Stimulated activated effector memory CD8-positive, alpha-beta T cell treated with anti-CD3 and anti-CD28 coated beads, Interleukin-12 subunit alpha, Interleukin-12 subunit beta, amount 100 ng/mL, for 72 hours (primary cell): ENCODE measurements at regions not wholly inside any gene's neighbourhood (a gene's known extent, or its start where the extent isn't known, plus 50 kb on each side); places are given as distances from the start of the nearest gene placed in this dataset.

Experiments used
- ATAC-seq: fragments of 150-1000 bp; cut with Tn5 transposase; 2 replicates; pipeline ENCODE4 v1.10.0; 2021
- DNase-seq, 2 donors: peaks; one replicate each; pipeline ENCODE4 v3.0.0; 2021 to 2022; ENCODE audit warnings: low spot score in 2 of 2
- H3K27ac Mint-ChIP-seq: one replicate; pipeline ENCODE4 v1.8.0; 2022; ENCODE audit warnings: mild to moderate bottlenecking, mixed read lengths
- H3K36me3 Mint-ChIP-seq: one replicate; pipeline ENCODE4 v1.8.0; 2022; ENCODE audit warnings: mild to moderate bottlenecking, mixed read lengths
- H3K4me1 Mint-ChIP-seq: one replicate; pipeline ENCODE4 v1.8.0; 2022; ENCODE audit warnings: mixed read lengths
- H3K4me3 Mint-ChIP-seq: one replicate; pipeline ENCODE4 v1.8.0; 2022; ENCODE audit warnings: mild to moderate bottlenecking, mixed read lengths
- H3K9me3 Mint-ChIP-seq: one replicate; pipeline ENCODE4 v1.8.0; 2022; ENCODE audit warnings: mixed read lengths

DNA sequence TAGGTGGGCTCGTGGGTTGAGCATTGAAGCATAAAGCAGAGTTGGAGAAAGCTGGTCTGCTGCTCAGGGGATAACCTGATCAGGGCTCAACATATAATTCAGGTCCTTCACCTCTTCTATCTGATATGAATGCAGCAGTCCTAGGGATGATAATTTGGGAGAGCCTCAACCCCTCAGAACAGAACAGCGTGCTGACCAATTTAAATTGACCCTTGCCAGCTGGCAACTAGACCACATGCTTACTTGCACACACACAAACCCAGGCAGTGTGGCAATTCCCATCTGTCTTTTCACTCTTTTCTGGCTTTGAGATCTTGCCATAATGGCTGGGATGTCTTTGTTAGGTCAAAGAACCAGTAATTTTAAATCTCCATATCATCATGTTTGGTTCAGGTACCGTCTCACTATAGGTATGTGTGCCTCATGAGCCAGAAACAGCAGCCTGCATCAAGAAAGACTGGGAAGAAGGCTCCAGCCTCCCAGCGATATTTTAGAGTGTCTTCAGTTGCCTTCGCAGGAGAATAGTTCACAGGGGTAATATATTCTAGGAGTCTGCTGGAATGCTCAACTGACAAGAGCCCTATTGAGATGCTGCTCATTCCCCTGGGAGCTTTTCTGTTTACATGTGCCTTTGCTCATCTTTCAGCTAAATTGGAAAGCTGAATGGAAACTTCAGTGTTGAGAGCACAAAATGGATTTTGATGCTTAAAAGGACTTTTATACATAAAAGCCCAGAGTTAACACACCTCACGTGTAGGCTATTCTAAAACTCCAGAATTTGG, 497.6 kb downstream of the RASEF start:
- Mint-ChIP-seq H3K4me3 (no peak overlapping the region), H3K9me3 (peaks cover 7% of the 10 kb centered on the region), H3K4me1 (no peaks in the 10 kb centered on the region), H3K36me3 (no peaks in the 10 kb centered on the region), H3K27ac (no peak overlapping the region)
- ATAC-seq (no peak), DNase-seq (no peak)

DNA sequence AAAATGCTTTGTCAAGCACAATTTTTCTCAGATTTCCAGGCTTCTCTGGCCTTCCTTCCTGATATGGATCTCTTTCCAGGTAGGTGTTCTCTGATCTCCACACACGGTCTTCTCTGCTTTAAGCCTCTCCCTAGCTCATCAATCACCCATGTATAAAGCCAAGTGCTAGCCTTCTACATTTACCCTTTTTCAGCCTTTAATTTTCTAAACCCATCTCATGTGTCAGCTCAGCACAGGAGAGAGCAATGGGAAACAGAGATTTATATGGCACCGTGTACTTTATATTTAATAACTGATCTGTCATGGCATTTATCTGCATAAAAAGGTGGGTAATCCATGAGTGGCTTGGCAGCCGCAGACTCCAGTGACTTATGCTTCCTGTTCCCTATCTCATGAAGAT, 495.0 kb downstream of the RASEF start:
- no peak overlapping the region for H3K27ac Mint-ChIP-seq
- no peak for DNase-seq
- no peak for ATAC-seq
- no peak overlapping the region for H3K4me3 Mint-ChIP-seq
- H3K4me1 Mint-ChIP-seq, result no peaks in the 10 kb centered on the region
- peaks cover 5% of the 10 kb centered on the region for H3K9me3 Mint-ChIP-seq
- no peaks in the 10 kb centered on the region for H3K36me3 Mint-ChIP-seq

DNA sequence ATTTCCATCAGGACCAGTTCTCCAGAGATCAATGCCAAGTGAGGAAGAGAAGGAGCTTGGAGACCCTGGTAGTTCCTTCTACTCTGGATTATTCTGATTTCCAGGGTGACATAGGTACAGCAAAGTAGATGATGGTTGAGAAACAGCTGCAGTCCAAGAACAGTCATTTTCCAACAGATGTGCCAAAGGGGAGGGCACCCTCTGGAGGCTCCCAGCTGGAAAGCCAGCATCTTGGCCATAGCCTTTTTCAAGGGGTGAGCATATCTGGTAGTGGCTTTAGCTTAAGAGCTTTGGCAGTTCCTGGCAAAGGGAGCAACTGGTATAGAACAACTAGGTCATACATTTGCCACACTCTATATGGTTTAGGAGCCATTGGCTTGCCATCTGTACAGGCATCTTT, 492.7 kb downstream of the RASEF start:
- Mint-ChIP-seq H3K36me3 (no peaks in the 10 kb centered on the region), H3K27ac (no peak overlapping the region), H3K4me1 (no peaks in the 10 kb centered on the region), H3K4me3 (no peak overlapping the region), H3K9me3 (peaks cover 15% of the 10 kb centered on the region)
- ATAC-seq (no peak), DNase-seq (no peak)

DNA sequence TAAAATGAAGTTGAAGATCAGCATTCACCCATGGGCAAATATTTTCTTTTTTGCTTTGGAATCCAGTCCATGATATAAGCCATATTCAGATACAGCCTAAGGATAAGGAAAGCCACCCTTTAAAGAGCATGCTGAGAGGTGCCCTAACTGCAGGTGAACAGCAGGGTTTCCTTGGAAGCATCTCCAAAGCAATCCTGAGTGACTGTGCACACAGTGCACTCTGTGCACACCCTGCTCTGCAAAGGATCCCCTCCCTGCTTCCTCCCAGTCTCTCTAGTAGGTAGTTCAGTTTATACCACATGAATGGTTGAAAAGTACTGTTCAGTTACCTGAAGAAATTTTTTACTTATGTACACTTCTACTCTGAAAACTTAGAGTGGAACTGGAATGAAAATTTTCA, 491.4 kb downstream of the RASEF start:
- DNase-seq (no peak), ATAC-seq (no peak)
- Mint-ChIP-seq H3K36me3 (no peaks in the 10 kb centered on the region), H3K9me3 (peaks cover 15% of the 10 kb centered on the region), H3K4me1 (no peaks in the 10 kb centered on the region), H3K4me3 (no peak overlapping the region), H3K27ac (no peak overlapping the region)

DNA sequence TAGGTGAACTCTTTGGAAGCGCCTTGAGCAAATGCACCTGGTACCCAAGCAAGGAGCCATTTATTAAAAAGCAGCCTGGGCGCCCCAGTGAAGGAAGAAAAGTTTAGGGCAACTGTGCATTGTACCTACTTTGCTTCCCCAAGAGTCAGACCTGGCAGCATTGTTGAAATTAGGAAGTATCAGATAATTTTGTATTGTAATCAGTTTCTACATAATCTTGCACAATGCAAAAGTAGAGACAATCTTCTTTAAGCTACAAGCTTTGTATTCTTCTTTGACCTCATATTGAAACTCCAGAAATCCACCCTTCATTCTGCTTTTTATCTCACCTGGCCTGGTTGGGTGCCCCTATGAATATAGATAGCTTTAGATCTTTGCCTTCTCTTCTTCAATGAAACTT, 490.8 kb downstream of the RASEF start:
- peaks cover 15% of the 10 kb centered on the region for H3K9me3 Mint-ChIP-seq
- H3K27ac Mint-ChIP-seq, result no peak overlapping the region
- DNase-seq (no peak), ATAC-seq (no peak)
- no peak overlapping the region for H3K4me3 Mint-ChIP-seq
- no peaks in the 10 kb centered on the region for H3K36me3 Mint-ChIP-seq
- H3K4me1 Mint-ChIP-seq, result no peaks in the 10 kb centered on the region

DNA sequence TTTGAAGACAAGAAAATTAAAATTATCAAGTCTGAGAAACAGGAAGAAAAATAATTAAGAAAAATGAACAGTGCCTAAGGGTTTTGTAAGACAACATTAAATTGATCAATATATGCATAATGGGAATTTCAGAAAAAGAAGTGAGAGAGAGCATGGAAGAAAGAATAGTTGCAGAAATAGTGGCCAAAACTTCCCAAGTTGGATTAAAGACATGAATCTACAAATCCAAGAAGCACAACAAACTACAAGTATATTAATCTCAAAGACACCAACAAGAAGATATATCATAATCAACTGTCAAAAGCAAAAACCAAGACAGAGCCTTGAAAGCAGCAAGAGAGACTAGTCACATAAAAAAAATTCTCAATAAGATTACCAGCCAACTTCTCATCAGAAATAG, 488.0 kb downstream of the RASEF start:
- no peak overlapping the region for H3K4me3 Mint-ChIP-seq
- H3K9me3 Mint-ChIP-seq, result peaks cover 22% of the 10 kb centered on the region
- no peak for DNase-seq
- H3K36me3 Mint-ChIP-seq, result no peaks in the 10 kb centered on the region
- ATAC-seq, result no peak
- no peaks in the 10 kb centered on the region for H3K4me1 Mint-ChIP-seq
- H3K27ac Mint-ChIP-seq, result no peak overlapping the region

DNA sequence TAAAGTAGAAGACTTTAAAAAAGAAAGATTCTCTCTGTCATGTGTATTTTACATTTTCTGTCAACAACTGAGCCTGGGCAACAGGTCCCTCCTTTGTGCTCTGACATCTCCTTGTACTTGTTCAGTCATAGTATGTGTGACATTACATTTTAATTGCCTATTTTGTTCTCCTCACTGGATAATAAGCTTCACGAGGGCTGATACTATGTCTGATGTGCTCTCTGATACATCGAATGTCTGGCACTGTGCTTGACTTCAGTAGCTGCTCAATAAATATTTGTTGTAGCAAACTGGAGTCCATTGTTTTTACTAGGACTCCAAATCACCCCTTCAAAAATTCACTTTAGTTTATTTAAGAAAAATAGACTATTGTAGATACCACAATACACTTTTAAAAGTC, 482.0 kb downstream of the RASEF start:
- no peak for ATAC-seq
- no peak overlapping the region for H3K27ac Mint-ChIP-seq

DNA sequence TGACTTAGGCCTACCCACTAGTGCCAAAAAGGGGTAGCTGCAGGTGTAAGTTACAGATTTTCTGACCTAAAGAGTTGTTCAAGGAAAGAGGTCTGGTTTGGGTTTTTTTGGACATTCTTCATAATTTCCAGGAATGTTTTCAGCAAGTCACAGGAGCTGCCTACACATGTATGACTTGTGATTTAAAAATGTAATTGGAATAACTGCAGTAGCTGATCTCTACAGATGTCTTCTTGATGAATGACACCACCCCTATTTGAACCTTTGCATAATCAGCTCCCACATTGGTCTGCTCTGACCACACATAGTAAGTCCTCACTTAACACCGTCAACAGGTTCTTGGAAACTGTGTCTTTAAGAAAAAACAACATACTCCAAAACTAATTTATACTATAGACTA, 481.4 kb downstream of the RASEF start:
- H3K4me3 Mint-ChIP-seq, result no peak overlapping the region

More for the DNA sequence above, 482.0 kb downstream of the RASEF start:
- peaks cover 14% of the 10 kb centered on the region for H3K9me3 Mint-ChIP-seq
- H3K4me1 Mint-ChIP-seq, result no peaks in the 10 kb centered on the region
- H3K36me3 Mint-ChIP-seq, result no peaks in the 10 kb centered on the region
- no peak for DNase-seq
- H3K4me3 Mint-ChIP-seq, result no peak overlapping the region

DNA sequence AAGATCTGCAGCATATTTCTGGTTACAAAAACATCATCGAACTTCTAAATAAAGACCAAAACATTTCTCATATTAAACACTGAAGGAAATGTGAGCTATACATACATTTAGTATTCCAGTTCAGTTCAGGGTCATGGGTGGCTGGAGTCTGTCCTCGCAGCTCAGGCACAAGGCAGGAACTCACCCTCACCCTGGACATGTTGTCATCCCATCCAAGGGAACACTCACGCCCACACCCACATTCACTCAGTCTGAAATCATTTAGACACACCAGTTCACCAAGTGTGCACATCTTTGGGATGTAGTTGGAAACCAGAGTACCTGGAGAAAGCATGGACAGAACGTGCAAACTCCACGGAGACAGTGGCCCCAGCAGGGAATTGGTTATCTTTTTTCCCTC, 481.0 kb downstream of the RASEF start:
- H3K27ac Mint-ChIP-seq, result no peak overlapping the region
- no peak for DNase-seq
- no peaks in the 10 kb centered on the region for H3K4me1 Mint-ChIP-seq
- H3K36me3 Mint-ChIP-seq, result no peaks in the 10 kb centered on the region
- H3K9me3 Mint-ChIP-seq, result peaks cover 14% of the 10 kb centered on the region
- no peak overlapping the region for H3K4me3 Mint-ChIP-seq
- ATAC-seq, result no peak

More for the DNA sequence above, 481.4 kb downstream of the RASEF start:
- Mint-ChIP-seq H3K9me3 (peaks cover 14% of the 10 kb centered on the region), H3K4me1 (no peaks in the 10 kb centered on the region), H3K36me3 (no peaks in the 10 kb centered on the region), H3K27ac (no peak overlapping the region)
- DNase-seq (no peak), ATAC-seq (no peak)

DNA sequence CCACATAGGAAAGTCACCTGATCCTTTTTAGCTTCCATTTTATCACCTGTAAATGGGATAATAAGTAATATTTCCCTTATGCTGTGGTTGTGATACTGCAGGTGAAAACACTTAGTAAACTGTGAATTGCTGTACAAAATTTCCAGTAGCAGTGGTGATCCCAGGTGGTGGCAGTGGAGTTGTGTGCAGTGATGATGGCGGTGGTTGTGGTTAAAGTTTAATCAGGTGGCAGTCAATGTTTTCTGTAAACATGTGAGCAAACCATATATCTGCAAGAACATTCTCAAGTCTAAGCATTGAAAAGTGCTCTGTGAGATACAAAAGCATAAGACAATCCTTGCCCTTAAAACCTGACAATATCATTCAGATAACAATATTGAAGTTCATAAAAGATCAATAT, 480.2 kb downstream of the RASEF start:
- Mint-ChIP-seq H3K4me1 (no peaks in the 10 kb centered on the region), H3K9me3 (peaks cover 16% of the 10 kb centered on the region), H3K4me3 (no peak overlapping the region), H3K36me3 (no peaks in the 10 kb centered on the region), H3K27ac (no peak overlapping the region)
- DNase-seq (no peak), ATAC-seq (no peak)

DNA sequence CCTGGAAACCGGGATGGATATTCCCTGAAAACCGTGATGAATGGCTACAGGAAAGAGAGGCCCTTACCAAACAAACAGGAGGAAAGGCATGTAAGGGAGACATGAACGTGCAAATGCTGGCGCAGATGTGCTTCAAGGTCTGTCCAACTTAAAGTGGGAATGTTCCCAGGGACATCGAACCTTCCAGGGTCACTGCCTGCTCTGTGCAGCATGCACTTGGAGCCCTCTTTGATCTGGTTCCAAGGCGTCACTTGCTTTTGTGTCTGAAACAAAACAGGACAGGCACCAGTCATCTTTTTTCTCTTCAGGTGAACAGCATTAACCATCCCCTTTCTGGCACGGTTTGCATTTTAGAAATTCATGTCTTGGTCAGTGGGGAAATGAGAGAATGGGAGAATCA, 479.4 kb downstream of the RASEF start:
- Mint-ChIP-seq H3K36me3 (no peaks in the 10 kb centered on the region), H3K9me3 (peaks cover 10% of the 10 kb centered on the region), H3K4me3 (no peak overlapping the region), H3K27ac (no peak overlapping the region), H3K4me1 (no peaks in the 10 kb centered on the region)
- no peak for ATAC-seq
- DNase-seq, result no peak

DNA sequence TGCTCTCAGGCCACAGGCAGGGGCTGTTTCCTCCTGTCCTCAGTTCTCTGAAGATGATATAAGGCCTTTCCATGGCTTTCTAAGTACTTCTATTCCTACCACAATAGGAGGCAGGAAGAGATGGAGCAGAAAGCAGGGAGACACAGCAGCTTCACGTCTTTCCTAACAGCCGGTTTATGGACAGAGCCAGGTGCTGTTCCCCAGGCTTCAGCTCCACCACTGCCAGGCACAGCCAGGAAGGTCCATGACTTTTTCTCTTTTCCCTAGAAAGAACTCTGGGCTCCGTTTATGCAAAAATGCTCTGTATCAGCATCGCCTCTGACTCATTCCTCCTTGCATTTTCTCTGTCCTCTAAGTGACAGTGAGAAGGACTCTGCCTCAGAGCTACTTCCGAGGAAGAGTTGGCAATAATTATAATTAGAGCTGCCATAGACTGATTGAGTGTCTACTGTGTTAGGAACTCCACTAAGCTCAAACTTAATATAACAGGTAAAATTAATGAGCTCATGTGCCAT, 478.5 kb downstream of the RASEF start:
- H3K4me1 Mint-ChIP-seq, result no peaks in the 10 kb centered on the region

DNA sequence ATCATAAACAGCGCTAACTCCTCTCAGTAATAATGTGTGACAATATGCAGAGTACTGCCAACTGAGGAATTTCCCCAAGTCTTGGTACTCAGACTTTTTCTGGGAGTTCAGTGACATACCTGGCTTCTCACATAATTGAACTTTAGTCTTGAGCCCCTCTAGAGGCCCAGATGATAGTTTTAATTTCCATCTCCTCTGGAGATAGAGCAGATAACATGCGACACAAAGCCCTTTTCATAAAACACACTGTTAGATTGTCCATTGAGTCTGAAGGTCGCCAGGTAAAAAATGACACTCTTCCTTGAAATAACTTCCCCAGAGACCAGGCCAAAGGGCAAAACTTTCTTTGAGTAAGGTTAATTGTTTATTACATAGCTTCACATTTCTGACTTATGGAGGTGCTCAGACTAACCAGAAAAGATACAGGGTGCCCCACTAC, 476.0 kb downstream of the RASEF start:
- no peak overlapping the region for H3K27ac Mint-ChIP-seq
- no peak for ATAC-seq
- H3K36me3 Mint-ChIP-seq, result no peaks in the 10 kb centered on the region
- no peak overlapping the region for H3K4me3 Mint-ChIP-seq
- DNase-seq, result no peak
- no peaks in the 10 kb centered on the region for H3K4me1 Mint-ChIP-seq
- peaks cover 13% of the 10 kb centered on the region for H3K9me3 Mint-ChIP-seq

More for the DNA sequence above, 478.5 kb downstream of the RASEF start:
- Mint-ChIP-seq H3K4me3 (no peak overlapping the region), H3K9me3 (peaks cover 8% of the 10 kb centered on the region), H3K36me3 (no peaks in the 10 kb centered on the region), H3K27ac (no peak overlapping the region)
- ATAC-seq (no peak), DNase-seq (no peak)

DNA sequence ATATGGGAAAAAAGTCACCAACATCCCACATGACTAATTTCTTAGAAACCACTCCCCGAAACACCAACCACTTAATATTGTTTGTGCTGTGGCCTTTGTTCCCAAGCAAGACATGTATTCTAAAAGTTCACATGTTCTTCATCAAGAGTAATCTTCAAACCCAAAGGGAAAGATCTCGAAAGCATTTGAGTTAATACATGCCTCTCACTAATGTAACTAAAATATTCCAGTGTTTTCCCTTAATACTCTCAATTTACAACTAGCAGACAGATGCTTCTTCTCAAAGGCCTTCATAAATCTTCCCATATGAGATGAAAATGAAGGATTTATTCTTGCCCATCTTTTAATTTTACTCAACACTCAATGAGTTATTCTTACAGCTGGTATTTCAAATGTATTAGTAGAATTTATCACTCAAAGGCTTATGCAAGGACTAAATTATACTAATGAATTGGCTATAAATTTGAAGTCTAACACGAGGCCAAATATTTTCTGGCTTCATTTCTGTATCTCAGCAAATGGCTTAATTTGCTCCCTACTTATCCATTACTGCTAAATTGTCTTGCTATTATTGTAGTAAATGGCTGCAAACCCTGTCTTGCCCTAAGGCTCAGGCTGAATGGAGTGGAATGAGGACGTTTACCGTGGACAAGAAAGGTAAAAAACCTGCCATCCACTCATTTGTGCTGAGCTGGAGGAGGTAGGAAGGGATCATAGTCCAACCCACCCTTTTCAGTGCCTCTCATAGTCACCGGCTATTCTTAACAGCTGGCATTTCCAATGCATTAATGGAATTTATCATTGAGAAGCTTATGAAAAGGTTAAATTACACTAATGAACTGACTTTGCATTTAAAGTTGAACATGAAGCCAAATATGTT, 474.4 kb downstream of the RASEF start:
- ATAC-seq (no peak), DNase-seq (no peak)
- H3K4me1 Mint-ChIP-seq, result no peaks in the 10 kb centered on the region
- H3K27ac Mint-ChIP-seq, result no peak overlapping the region
- no peak overlapping the region for H3K4me3 Mint-ChIP-seq
- H3K36me3 Mint-ChIP-seq, result no peaks in the 10 kb centered on the region
- peaks cover 15% of the 10 kb centered on the region for H3K9me3 Mint-ChIP-seq

DNA sequence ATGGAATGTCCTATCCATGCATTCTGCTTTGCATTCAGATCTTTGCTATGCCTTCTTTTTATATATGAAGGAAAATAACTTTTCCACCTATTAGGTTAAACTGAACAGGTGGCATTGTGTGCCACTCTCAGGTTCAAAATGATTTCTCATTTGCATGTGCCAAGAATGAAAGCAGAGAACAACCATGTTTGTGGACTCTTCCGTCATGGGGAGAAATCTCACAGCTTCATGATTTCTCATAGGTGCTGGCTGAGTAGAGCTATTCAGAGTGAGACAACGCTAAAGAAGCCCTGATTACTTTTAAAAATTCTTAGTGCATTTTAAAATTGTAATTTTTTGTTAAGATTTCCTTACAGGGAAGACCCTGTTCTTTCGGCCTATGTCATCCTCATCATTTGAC, 472.1 kb downstream of the RASEF start:
- Mint-ChIP-seq H3K27ac (no peak overlapping the region), H3K36me3 (no peaks in the 10 kb centered on the region), H3K4me1 (no peaks in the 10 kb centered on the region), H3K4me3 (no peak overlapping the region), H3K9me3 (peaks cover 18% of the 10 kb centered on the region)
- no peak for ATAC-seq
- no peak for DNase-seq

DNA sequence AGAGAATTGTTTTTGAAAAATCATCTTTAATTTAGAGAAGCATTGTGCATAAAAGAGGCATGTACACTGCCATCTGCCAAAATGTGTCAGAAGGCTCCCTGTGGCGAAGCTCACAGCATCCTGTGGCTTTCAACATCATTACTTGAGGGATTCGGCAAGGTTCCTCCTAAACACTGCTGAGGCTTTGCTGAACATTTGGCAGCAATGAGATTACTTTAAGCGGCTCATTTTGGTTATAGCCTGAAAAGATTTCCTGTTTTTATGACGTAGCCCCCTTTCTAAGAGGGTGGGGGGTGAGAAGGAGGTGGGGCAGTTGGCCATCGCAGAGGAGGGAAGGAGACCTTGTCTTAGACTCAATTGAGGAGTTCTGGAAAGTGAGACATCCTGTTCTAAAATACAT, 469.4 kb downstream of the RASEF start:
- H3K36me3 Mint-ChIP-seq, result no peaks in the 10 kb centered on the region
- DNase-seq, result no peak
- ATAC-seq, result no peak
- H3K4me3 Mint-ChIP-seq, result no peak overlapping the region
- no peak overlapping the region for H3K27ac Mint-ChIP-seq
- peaks cover 16% of the 10 kb centered on the region for H3K9me3 Mint-ChIP-seq
- no peaks in the 10 kb centered on the region for H3K4me1 Mint-ChIP-seq
